Effector CD4-positive, alpha-beta T cell (primary cell): ENCODE measurements at regions not wholly inside any gene's neighbourhood (a gene's known extent, or its start where the extent isn't known, plus 50 kb on each side); places are given as distances from the start of the nearest gene placed in this dataset.
"Not testable (repeated sequence)": the region's sequence is repeated elsewhere in the genome, so short reads cannot be mapped to it uniquely, and the experiment has no call there.

Source experiments
- DNase-seq: peaks from one replicate; pipeline ENCODE4 v3.0.0-alpha.2; 2020

DNA sequence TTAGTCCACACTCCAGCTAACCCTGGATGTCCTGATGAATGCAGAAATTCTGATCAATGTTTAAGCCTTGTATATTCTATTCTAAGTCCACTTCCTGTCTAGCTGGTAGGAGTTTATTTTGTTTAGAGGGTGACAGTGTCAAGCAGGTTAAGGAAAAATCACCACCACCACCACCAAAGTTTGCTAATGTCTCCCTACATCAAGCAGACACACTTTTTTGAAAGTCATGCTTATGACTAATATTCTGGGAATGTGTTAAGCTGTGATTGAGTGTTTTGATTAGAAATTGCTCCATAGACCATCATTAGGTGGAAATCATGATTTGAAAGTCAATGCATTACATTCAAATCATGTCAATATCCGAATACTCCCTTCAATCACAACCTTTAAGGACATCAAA lies 1530.1 kb downstream of the MAT2B start:
- DNase-seq, result no peak

DNA sequence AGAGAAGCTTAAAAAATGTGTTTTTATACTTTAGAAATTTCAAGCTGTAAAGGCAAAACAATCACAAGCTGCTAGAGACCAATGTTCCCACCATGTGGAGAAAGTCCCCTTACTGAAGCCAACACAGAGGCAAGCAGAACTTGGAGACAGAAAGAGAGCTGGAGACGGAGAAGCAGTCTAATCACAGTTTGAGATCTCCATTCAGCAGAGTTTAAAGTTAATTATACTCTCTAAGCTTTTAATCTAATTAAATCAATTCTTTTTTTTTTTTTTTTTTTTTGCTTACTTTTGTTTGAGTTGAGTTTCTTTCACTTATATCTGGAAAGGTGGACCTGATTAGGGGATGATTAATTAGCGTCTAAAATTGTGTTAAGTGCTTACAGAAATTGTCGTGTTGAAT lies 1534.3 kb downstream of the MAT2B start:
- no peak for DNase-seq

DNA sequence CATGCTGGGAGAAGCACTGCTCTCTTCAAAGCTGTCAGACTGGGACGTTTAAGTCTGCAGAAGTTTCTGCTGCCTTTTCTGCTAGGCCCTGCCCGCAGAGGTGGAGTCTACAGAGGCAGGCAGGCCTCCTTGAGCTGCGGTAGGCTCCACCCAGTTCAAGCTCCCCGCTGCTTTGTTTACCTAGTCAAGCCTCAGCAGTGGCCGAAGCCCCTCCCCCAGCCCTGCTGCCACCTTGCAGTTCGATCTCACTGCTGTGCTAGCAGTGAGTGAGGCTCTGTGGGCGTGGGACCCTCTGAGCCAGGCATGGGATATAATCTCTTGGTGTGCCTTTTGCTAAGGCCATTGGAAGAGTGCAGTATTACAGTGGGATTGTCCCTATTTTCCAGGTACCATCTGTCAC lies 1540.5 kb downstream of the MAT2B start:
- not testable (repeated sequence) for DNase-seq

DNA sequence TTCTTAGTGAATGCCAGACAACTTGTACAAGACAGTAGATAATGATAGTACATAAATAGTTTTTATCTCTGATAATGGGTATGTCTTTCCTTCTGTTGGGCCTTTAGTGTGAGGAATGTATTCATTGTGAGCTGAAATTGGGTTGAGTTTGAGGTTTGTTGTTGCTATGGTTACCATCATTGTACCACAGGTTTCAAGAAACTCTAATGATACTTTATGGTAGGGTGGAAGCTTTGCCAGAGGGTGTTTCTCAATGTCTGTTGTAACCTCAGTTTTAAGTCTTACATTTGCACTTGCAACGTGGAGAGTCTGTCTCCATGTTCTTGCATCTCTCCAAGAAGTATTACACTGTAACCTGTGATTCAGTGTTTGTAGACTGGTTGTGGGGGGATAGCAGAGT lies 1550.1 kb downstream of the MAT2B start:
- no peak for DNase-seq

DNA sequence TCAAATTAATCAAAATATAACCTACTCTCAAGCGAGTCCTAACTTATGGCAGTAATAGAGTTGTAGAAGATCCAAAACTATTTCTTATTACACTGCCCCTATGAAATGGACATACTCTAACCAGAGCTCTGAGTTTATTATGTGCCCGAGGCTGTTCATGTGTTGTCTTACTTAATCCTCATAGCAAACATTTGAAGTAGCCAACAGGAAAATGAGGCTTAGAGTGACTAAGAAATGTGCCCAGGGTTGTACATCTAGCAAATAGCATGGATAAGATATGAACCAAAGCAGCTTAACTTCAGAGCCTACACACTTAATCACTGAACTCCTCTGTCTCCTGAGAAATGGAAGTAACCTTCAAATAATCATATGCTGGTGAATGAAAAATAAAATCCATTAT lies 1551.7 kb downstream of the MAT2B start:
- no peak for DNase-seq

DNA sequence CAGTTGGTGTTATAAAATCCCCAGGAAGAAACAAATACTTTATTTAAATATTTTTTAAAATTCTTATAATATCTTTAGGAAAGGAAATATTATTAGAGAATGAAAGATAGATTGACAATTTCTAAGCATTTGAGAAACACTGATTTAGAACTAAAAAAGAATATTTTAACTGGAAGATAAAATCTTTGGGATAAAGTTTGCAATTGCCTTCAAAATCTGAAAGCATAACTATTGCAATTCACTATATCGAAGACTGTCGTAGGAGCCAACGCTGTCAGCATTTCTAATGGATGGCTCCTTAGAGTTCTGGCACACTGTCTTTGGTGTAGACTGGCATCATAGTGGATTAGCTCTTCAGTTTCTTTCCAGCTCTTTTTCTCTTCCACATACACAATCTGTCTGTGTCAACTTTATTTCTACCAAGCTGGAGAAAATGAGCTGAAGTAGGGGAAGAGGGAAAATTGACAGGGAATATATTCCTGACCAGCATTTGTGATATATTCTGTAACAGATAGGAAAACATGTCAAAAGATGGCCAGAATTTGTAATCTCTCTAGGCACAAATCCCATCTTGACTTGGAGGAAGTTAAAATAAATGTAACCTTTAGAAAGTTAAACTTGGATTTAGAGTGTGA lies 1561.4 kb downstream of the MAT2B start:
- no peak for DNase-seq

DNA sequence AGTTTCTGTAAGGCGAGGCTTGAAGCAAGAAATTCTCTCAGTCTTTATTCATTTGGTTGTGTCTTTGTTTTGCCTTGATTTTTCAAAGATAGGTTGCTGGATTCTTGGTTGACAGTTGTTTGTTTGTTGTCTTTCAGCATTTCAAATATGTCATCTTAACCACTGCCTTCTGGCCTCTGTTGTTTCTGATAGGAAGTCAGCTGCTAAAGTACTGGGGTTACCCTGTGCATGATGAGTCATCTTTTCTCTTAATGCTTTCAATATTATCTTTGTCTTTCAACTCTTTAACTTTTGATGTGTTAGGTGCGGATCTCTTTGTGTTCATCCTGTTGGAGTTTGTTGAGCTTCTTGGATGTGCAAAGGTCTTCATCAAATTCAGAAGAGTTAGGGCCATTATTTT lies 1571.3 kb downstream of the MAT2B start:
- DNase-seq, result no peak

DNA sequence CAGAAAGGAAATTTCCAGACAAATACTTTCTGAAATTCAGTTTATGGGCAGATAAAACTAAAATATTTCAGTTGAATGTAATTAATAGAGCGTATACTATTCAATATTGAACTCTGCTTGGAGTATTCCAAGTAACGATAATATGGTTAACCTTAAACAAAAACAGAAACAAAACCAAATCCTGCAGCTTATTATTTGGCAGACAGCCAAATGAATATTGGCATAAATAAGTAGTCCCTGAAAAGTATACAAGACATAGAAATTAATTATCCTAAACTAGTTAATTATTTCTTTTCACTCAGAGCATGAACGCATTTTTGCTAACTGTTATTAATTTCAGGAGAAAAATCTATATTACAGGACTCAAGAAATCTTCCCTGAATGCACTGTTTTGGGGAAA lies 1574.0 kb downstream of the MAT2B start:
- no peak for DNase-seq

DNA sequence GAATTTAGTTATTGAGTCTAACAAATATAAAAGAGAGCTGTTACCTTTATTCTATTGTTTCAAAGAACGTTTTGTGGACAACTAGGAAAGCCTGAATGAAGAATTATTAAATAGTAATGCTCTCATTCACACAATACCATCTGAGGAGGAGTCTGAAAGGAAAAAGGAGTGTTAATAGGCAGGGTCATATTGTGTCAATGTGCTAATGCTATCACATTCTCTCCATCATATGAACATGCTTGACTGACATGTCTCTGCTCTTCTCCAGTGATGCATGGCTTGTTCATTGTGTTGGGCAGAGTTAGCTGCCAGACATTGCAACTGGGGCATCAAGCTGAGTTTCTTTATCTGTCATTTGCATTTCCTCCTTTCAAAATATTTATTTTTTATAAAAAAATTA lies 1578.0 kb downstream of the MAT2B start:
- DNase-seq, result no peak

DNA sequence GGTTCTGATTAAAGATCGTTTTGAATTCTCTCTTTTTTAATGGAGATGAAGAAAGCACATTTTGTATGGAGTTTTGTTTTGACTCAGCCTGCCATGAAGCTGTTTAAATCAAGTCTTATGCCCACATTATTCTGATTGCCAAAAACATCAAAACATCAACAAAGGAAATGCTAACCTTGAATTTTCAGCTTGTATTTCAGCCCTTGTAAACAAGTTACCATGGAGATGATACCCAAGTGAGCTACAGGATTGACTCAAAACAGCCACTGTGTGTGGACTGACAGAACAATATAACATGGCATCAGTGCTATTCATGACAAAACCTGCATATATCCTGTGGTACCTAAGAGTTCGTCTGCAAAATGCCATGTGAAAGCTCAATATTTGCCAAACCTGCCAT lies 1581.0 kb downstream of the MAT2B start:
- DNase-seq, result no peak

DNA sequence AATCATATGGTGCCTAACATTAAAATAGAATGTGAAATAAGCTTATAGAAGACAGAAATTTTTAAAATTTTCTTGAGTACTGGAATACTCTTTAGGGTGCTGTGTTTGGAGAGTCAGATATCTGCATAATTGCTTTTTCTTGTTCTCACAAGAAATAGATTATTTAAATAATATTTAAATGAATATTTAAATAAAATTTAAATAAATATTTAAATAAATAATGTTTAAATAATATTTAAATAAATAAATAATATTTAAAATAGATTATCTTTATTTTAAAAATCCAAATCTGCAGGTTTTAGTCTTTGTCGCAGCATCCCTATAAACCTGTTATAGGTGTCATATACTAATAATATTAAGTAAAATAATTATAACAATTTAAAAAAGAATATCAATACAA lies 1589.4 kb downstream of the MAT2B start:
- no peak for DNase-seq

DNA sequence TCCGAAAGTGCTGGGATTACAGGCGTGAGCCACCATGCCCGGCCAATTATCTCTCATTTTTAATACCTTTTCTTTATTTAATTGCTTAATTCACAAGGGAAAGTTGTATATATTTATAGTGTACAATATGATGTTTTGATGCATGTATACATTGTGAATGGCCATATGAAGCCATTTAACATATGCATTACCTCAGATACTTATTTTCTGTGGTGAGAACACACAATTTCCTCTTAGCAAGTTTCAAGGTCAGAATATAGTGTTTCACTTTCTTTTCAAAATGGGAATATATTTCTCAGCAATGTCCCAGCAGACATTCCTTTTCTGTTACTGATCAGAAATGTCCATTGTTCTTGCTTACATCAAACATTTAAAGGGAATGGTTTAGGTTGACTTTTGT lies 1596.3 kb downstream of the MAT2B start:
- no peak for DNase-seq

DNA sequence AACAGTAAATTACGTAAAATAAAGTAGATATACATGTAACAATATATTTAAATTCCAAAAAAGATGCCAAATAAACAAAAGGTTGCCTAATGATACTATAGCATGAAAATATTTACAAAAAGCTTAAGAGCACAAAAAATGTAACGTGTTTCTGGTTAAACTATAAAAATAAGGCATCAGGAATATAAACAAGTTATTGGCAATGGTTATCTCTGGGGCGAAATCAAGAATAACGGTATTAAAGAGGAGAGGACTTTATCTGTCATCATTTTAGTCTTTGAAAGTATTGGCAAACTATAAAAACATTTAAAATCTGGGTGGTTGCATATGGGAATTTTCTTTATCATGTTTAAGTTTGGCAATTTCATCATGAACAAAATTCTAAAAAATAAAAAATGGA lies 1599.2 kb downstream of the MAT2B start:
- DNase-seq, result no peak

DNA sequence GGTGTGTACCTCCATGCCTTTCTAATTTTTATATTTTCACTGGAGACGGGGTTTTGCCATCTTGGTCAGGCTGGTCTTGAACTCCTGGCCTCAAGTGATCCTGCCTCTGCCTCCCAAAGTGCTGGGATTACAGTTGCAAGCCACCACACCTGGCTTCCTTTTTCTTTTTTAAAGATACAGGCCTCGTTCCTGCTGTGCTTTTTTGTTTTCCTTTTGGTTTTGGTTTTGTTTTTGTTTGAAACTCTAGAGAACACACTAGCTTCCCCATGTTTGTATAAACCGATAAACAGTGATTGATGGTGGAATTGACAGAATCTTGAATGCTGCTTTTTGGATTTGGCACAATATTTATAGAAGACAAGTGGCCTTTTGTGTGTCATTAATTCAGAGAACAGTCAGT lies 1603.4 kb downstream of the MAT2B start:
- DNase-seq, result no peak

DNA sequence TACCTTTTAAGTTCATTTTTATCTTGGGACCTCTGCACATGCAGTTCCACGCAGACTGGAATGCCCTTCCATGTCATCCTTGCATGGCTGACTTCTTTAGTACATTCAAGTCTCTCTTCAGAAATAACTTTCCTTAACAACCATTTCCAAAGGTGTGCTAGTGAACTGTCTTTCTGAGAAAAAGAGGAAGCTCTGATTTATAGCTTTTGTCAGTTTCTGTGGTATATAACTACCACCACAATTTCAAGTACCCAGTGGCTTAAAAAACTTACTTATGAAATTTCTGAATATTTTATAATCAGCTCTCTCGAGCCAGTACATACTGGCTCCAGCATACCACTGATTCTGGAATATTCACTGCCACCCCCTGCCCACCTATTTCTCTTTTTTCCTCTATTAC lies 1613.8 kb downstream of the MAT2B start:
- DNase-seq, result no peak

DNA sequence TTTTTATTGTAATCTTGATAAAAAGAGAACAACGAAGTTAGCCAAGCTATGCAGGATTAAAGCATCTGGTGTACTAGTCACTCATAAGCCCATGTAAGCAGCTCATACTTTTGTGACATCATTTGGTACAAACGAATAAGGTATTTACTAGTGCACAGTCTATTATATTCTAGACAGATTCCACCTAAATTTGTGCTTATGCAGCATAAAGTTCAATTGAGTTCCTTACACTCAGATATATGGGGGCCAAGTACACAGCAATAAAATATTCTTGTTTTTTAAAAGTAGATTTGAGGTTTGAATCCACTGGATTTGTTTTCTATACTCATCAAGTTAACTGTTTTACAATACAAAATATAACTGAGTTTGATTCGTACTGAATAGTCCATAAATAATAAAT lies 1621.2 kb downstream of the MAT2B start:
- no peak for DNase-seq

DNA sequence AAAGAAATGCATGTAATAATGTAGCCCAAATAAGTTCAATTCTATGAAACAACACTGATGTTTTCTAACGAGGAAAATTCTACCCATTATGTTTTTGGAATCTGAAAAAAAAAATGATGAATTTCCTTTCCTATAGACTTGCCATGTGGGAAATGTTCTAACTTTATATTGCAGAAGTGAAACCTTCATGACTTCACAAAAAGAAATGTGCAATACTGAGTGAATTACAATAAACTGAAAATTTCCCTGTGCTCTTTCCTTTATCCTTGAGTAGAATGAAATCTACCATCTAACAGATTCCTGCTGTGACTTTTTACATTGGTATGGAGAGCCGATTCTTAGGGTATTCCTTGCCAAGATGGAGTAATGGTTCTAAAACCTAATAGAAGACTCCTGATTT lies 1622.5 kb downstream of the MAT2B start:
- no peak for DNase-seq

DNA sequence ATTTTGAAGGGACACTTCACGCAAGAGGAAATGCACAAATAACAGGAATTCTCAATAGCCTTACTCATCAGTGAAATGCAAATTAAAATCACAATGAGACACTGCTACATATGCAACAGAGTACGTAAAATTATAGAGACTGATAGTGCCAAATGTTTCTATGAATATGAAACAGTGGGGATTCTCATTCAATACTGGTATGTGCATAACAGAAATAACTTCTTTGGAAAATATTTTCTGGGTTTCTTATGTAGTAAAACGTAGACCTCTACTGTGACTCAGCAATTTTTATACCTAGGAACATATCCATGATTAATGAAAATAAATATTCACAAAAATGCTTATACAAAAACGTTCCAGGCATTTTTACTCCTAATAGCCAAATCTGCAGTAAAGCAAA lies 1625.2 kb downstream of the MAT2B start:
- DNase-seq, result no peak

DNA sequence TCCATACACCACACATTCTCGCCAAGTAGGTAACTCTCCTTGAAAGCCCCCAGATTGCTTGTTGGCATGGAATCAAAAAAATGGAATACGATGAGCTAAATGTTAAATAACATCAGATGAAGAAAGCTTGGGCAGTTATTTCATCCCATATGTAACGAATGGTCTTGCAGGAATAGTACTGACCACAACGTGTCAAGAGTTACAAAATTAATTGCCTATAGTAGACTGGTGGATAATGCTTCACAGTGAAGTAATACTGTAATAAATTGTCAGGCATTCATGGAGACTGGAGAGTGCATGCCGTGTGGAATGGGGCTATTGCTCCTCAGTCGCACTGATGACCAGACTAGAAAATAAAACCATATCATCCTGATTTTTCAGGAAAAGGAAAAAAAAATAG lies 1628.7 kb downstream of the MAT2B start:
- DNase-seq, result no peak

DNA sequence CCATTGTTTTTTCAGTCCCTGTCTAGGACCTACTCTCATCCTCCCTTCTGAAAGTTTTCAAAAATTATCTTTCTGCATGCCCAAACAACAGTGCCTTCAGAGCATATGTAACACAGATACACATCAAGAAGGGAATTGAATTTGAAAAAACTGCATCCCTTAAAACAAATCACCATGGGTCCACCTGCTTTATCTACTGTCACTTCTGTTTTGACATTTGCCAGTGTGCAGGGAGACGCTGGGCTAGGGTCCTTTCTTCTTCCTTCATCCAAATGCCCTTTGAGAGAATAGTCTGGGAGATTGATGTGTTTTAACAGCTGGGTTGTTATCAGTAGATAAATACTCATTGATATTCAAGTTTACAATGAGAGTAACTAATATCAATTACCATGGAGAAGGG lies 1630.1 kb downstream of the MAT2B start:
- no peak for DNase-seq

DNA sequence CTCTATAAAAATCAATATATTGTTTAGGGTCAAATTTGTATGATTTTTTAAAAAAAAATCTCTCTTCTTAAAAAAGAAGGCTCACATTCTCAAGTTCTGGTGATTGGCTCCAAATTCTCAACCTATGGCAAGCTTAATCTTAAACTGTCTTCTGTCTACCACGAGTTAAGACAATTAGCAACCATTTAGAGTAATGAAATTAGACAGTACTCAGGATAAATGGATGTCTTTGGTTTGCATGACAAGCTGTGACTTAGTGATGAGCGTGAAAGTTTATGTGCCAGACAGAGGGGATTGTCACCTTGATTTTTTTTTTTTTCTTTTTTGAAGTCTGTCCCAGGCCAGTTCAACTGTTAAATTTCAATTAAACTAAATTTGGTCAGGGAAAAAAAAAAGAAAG lies 1632.3 kb downstream of the MAT2B start:
- DNase-seq, result no peak

DNA sequence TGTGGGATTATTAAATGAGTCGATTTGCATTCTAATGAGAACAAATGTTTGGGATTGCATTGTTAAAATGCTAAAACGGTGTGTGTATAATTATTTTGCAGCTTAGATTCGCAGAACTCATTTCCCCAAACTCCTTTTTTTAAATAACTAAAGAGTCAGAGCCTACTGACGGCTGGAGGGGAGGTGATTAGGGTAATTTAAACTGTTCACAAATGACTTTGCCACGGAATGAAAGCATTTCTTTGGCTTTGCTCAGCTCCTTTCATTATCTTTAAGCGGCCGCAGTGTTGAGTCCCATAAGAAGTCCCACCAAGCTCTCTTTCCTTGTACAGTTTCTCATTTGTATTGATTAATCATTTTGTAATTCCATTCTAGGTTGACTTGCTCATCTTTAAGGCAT lies 1632.8 kb downstream of the MAT2B start:
- DNase-seq, result no peak

DNA sequence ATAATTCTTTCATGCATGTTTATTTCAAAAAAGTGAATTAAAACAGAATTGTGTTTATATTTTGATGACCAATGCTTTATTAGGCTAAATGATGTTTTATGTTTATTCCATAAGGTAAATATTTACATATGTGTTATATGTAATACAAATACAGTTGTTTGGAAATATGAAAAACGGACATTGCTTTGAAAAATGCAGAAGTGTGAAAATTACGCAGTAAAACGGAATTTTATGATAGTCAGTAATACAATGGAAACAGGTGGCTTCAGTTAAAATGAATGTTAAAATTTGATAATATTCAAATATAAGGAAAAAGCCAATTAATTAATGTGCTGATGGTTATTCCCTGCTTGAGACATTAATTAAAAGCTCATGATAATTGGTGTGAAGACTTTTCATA lies 1633.8 kb downstream of the MAT2B start:
- no peak for DNase-seq

DNA sequence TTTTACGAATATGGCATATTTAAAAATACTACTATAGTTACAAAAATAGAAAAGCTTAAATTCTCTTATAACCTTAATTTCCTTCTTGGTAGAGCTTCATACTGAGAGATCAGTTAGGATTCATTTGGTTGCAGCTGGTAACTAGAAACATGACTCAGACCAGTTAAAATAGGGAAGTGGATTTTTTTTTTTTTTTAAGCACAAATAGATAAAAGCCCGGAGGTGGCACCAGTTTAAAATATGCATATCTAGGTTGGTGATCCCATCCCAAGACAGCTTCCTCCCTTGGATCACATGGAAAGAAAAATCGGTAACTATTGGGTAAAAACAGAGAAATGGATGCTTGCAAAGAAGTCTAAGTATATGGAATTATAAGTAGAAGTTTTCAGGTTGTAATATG lies 1634.3 kb downstream of the MAT2B start:
- no peak for DNase-seq

DNA sequence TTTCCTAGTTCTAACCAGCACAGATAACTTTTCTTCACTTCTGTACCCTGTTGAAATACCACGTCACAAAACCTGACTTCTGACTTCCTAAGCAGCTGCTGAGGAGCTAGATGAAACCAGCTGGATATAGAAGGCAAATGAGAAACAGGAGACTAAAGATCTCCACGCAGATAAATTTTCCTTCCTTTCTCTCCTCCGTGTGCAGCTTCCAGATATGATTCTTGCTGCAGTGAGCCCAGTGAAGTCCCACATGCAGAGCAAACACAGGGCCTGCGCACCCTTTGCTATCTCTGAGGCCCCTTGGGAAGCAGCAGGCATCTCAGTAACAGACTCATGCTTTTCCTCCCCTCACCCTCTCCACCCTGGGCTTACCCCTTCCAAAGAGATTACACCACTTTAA lies 1638.3 kb downstream of the MAT2B start:
- DNase-seq, result no peak

DNA sequence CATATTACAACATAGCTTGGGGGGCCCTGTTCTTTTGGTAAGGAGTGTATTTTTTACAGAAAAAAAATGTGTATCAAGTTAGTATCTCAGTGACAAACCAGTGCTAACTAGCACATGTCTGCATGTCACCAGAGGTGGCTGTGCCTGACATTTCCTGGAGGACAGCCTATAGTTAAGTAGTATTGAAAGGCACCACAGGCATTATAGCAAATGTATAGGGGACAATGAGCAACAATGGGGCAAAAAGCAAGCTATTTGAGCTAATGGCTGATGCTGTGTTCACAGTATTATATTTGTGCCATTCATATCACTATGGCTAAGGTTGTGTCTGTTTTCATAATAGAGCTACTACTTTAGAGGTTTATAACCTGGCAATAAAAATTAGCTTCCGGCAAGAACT lies 1644.0 kb downstream of the MAT2B start:
- DNase-seq, result no peak
